GM13976 (cell line): ENCODE measurements at regions not wholly inside any gene's neighbourhood (a gene's known extent, or its start where the extent isn't known, plus 50 kb on each side); places are given as distances from the start of the nearest gene placed in this dataset.

Source experiments
- DNase-seq: peaks from one replicate; pipeline ENCODE4 v3.0.0; 2012; ENCODE audit warnings: low spot score
- in situ Hi-C: fragments of 300-500 bp; cut with MboI; formaldehyde crosslinking; loops from one replicate; pipeline ENCODE4 v1.12.0; 2022; ENCODE audit warnings: low sequenced_read_pairs, mixed read lengths, inconsistent platforms; ENCODE audit not compliant: unreplicated experiment
- TF ChIP-seq, protein P1 (sequence below): IDR thresholded peaks from 2 replicates; pipeline ENCODE4 v1.5.1; 2012; ENCODE audit warnings: borderline replicate concordance, mild to moderate bottlenecking; ENCODE audit not compliant: insufficient read depth; ENCODE audit errors: extremely low read depth, missing control alignments, control extremely low read depth

- TF ChIP-seq, protein P1, sequence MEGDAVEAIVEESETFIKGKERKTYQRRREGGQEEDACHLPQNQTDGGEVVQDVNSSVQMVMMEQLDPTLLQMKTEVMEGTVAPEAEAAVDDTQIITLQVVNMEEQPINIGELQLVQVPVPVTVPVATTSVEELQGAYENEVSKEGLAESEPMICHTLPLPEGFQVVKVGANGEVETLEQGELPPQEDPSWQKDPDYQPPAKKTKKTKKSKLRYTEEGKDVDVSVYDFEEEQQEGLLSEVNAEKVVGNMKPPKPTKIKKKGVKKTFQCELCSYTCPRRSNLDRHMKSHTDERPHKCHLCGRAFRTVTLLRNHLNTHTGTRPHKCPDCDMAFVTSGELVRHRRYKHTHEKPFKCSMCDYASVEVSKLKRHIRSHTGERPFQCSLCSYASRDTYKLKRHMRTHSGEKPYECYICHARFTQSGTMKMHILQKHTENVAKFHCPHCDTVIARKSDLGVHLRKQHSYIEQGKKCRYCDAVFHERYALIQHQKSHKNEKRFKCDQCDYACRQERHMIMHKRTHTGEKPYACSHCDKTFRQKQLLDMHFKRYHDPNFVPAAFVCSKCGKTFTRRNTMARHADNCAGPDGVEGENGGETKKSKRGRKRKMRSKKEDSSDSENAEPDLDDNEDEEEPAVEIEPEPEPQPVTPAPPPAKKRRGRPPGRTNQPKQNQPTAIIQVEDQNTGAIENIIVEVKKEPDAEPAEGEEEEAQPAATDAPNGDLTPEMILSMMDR = no peak
- in situ Hi-C loops = no loop called here
- DNase-seq = no peak
Measured at GRCh38 chr9:84481636-84482218, 141.2 kb upstream of the SLC28A3 start.

GRCh38 chr9:84482607-84483006, 142.0 kb upstream of the SLC28A3 start:
- in situ Hi-C loops = no loop called here
- TF ChIP-seq, protein P1 = no peak
- DNase-seq = no peak

GRCh38 chr9:84484172-84484571, 143.6 kb upstream of the SLC28A3 start:
- TF ChIP-seq, protein P1 = no peak
- no peak for DNase-seq
- in situ Hi-C loops = no loop called here

DNA sequence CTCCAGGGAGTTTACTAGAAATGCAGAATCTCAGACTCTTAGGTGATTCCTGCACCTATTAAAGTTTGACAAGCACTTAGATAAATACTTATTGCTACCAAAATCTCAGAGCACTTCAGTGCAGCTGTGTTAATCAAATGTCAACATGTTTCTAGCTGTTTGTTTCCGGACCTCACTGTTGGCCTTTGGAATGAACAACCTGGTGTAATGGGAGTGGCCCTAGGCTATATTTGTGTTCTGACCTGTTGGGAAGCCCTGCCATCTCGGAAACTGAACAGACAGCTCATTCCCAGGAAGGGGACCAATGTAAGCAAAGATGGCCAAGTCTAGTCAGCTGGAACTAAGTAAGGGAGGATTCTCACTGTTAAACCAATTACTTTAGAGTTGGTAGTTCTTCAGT, 145.0 kb upstream of the SLC28A3 start:
- TF ChIP-seq, protein P1 = no peak
- DNase-seq = no peak
- in situ Hi-C loops = no loop called here

GRCh38 chr9:84486663-84487062, 146.1 kb upstream of the SLC28A3 start:
- DNase-seq = no peak
- in situ Hi-C loops = no loop called here
- TF ChIP-seq, protein P1 = no peak

DNA sequence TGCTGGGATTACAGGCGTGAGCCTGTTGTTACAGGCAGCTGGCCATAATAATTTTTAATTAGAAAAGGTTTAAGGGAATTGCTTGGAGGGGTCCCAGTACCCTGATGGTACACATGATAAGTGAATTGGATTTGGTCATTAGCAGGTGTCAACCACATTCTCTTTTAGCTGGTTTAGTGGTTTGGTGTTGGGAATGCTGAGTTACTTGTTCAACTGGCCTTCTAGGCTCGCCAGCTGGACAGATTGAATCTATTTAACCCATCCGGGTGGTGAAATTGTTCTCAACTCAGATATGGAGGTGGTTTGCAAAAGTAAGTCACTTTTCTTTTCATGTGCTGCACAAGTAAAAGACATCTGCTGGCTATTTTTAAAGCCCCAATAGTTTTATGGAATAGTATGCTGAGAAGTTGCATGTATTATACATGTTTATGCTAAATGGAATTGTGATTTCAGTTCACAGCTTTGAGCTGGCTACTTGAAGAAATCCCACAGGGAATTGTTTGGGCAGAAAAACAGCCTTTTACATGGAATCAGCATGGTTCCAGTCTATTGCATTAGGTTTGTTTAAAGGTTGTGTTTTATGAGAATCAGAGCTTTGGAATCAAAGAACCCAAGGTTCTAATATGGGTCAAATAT, 149.8 kb upstream of the SLC28A3 start:
- in situ Hi-C loops = no loop called here
- DNase-seq = no peak
- TF ChIP-seq, protein P1 = no peak
